Tibial artery (tissue), 4 donors: ENCODE measurements at regions not wholly inside any gene's neighbourhood (a gene's known extent, or its start where the extent isn't known, plus 50 kb on each side); places are given as distances from the start of the nearest gene placed in this dataset.

Experiments used
- DNase-seq, 2 donors: peaks; one replicate each; pipeline ENCODE4 v3.0.0-alpha.2; 2019
- H3K27ac ChIP-seq, 2 donors: fragments of 200-600 bp; sonication (generic) in 1 of 2; 1 replicate in 1 of 2; 2 replicates in 1 of 2; pipeline ENCODE4 v1.5.1; 2018 to 2019; ENCODE audit warnings: mild to moderate bottlenecking in 1 of 2
- H3K27me3 ChIP-seq, 2 donors: fragments of 200-600 bp; sonication (generic) in 1 of 2; one replicate each; pipeline versions ENCODE4 v1.5.1 to v1.6.0; 2016 to 2019
- H3K36me3 ChIP-seq, 3 donors: fragments of 200-600 bp; sonication (generic) in 2 of 3; one replicate each; pipeline ENCODE4 v1.5.1; 2016 to 2019; ENCODE audit warnings: mild to moderate bottlenecking in 2 of 3
- H3K4me1 ChIP-seq, 4 donors: fragments of 200-600 bp; sonication (generic) in 2 of 4; 1 replicate in 3 of 4; 2 replicates in 1 of 4; pipeline ENCODE4 v1.5.1; 2016 to 2019
- H3K4me3 ChIP-seq, 2 donors: fragments of 200-600 bp; sonication (generic) in 1 of 2; 1 replicate in 1 of 2; 2 replicates in 1 of 2; pipeline ENCODE4 v1.5.1; 2018 to 2019; ENCODE audit warnings: mild to moderate bottlenecking in 2 of 2
- H3K9me3 ChIP-seq, 3 donors: fragments of 200-600 bp; sonication (generic) in 1 of 3; one replicate each; pipeline ENCODE4 v1.5.1; 2016 to 2019
- intact Hi-C: fragments of 100-400 bp; cut with DNase I; formaldehyde crosslinking; loops from one replicate; pipeline ENCODE4 v1.15.0; 2023; ENCODE audit warnings: low total_unique reads
- TF ChIP-seq, protein P1 (sequence below), 2 experiments: fragments of 200-600 bp in 1 of 2; fragments of 450-650 bp in 1 of 2; IDR thresholded peaks; one replicate each; pipeline ENCODE4 v1.5.1; 2017 to 2019; ENCODE audit warnings: antibody characterized with exemption in 2 of 2, mild to moderate bottlenecking in 1 of 2, moderate library complexity in 1 of 2

DNA sequence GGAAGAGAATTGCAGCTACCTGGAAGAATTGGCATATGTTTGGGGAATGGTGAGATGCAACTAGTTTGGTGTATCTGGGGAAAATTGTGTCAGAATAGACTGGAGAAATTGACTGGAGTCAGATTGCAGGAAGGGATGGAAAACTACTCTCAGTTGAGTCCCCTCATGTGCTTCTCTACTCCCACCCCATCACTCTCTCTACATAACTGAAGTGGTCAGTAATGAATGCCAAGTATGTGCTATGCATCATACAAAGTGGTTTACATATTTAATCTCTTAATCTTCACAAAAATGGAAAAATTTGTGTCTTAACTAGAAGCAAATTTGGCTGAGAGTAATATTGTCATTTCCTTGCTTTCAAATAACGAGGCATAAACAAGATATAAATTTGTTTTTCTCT is 146.4 kb upstream of the TNC start:
- Histone ChIP-seq H3K27ac (no peak overlapping the region), H3K27me3 (no peaks in the 10 kb centered on the region), H3K9me3 (no peaks in the 10 kb centered on the region), H3K4me3 (no peak overlapping the region), H3K4me1 (peaks cover 0 to 23% (median 5%) of the 10 kb centered on the region in 4 donors), H3K36me3 (no peaks in the 10 kb centered on the region)
- intact Hi-C loops: no loop called here
- DNase-seq: no peak
- TF ChIP-seq, protein P1, sequence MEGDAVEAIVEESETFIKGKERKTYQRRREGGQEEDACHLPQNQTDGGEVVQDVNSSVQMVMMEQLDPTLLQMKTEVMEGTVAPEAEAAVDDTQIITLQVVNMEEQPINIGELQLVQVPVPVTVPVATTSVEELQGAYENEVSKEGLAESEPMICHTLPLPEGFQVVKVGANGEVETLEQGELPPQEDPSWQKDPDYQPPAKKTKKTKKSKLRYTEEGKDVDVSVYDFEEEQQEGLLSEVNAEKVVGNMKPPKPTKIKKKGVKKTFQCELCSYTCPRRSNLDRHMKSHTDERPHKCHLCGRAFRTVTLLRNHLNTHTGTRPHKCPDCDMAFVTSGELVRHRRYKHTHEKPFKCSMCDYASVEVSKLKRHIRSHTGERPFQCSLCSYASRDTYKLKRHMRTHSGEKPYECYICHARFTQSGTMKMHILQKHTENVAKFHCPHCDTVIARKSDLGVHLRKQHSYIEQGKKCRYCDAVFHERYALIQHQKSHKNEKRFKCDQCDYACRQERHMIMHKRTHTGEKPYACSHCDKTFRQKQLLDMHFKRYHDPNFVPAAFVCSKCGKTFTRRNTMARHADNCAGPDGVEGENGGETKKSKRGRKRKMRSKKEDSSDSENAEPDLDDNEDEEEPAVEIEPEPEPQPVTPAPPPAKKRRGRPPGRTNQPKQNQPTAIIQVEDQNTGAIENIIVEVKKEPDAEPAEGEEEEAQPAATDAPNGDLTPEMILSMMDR (IDR thresholded peaks at IDR 0.05): no peak

DNA sequence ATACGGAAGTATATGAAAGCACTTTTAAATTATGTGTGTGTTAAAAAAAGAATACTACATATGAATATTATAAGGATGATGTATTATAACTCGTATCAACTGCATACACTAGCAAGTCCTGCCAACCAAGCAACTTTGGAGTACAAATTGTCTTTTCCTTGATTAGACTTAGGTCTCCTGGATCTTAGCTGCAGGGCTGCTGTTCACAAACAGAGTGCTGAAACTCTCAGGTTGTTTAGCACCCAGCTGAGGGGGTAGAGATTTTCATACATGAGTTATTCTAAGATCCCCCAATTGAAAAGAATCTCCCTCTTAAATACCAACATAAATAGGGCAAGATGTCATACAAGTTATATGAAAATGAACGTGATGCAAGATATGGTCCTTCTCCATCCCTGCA is 149.8 kb upstream of the TNC start:
- TF ChIP-seq, protein P1 (IDR thresholded peaks at IDR 0.05): no peak
- DNase-seq: no peak
- Histone ChIP-seq H3K27ac (no peak overlapping the region), H3K36me3 (no peaks in the 10 kb centered on the region), H3K4me1 (peaks cover 0 to 23% (median 3%) of the 10 kb centered on the region in 4 donors), H3K4me3 (no peak overlapping the region), H3K9me3 (no peaks in the 10 kb centered on the region), H3K27me3 (no peaks in the 10 kb centered on the region)
- intact Hi-C loops: no loop called here

DNA sequence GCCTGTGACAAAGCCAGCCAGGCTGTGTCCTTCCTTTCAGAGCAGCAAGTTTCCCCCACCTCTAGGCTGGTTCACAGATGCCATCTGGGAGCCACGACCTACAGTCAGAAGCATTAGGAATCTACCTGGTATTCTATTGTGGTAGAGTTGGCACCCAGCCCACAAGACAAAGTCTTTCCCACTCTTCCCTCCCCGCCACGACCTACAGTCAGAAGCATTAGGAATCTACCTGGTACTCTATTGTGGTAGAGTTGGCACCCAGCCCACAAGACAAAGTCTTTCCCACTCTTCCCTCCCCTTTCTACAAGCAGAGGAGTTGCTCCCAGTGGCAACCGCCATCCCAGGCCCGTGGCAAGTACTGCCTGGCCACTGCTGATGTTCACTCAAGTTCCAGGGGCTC is 157.8 kb upstream of the TNC start:
- no peak for DNase-seq
- TF ChIP-seq, protein P1 (IDR thresholded peaks at IDR 0.05): no peak
- intact Hi-C loops: no loop called here
- H3K4me1 ChIP-seq: peaks cover 0 to 5% (median 0%) of the 10 kb centered on the region in 4 donors
- H3K27me3 ChIP-seq: no peaks in the 10 kb centered on the region
- H3K27ac ChIP-seq: no peak overlapping the region
- H3K4me3 ChIP-seq: no peak overlapping the region
- H3K36me3 ChIP-seq: no peaks in the 10 kb centered on the region
- no peaks in the 10 kb centered on the region for H3K9me3 ChIP-seq

DNA sequence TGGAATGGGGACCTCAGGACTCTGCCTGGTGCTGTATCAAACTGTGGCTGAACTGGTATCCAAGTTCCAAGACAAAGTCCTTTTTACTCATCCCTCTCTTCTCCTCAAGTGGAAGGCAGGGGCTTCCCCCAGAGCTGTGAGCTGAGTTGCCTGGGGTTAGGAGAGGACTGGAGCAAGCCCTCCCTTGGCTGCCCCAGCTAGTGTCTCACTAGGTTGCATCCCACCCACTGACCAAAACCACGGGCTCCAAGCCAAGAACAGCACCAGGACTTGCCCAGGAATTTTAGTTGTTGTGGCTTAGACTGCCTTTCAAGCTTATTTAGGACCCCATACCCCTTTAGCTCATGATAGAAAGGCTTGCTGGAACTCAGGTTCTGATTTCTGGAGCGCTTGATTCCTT is 158.7 kb upstream of the TNC start:
- Histone ChIP-seq H3K36me3 (no peaks in the 10 kb centered on the region), H3K4me3 (no peak overlapping the region), H3K27me3 (no peaks in the 10 kb centered on the region), H3K27ac (no peak overlapping the region), H3K9me3 (no peaks in the 10 kb centered on the region), H3K4me1 (peaks cover 0 to 5% (median 0%) of the 10 kb centered on the region in 4 donors)
- intact Hi-C loops: no loop called here
- TF ChIP-seq, protein P1 (IDR thresholded peaks at IDR 0.05): no peak
- no peak for DNase-seq

DNA sequence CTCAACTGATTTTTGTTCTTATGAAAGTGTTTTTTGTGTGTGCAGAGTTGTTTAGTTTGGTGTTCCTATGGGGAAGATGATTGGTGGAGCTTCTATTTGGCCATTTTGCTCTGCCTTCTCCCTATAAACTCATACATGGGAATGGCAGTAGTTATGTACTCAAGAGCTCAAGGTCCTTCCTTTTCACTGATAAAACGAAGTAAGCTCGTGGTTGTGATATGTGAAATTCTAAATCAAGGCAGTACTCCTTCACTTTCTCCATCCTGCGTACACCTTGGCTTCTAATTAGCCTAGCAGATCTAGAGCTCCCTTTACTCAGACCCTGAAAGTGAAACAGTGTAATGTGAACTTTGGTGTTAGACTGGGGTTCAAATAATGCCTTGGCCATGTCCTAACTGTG is 159.3 kb upstream of the TNC start:
- H3K36me3 ChIP-seq: no peaks in the 10 kb centered on the region
- no peaks in the 10 kb centered on the region for H3K9me3 ChIP-seq
- DNase-seq: no peak
- TF ChIP-seq, protein P1 (IDR thresholded peaks at IDR 0.05): no peak
- no peak overlapping the region for H3K4me3 ChIP-seq
- no peak overlapping the region for H3K27ac ChIP-seq
- H3K4me1 ChIP-seq: peaks cover 0 to 5% (median 0%) of the 10 kb centered on the region in 4 donors
- intact Hi-C loops: no loop called here
- H3K27me3 ChIP-seq: no peaks in the 10 kb centered on the region
